ENCODE measurements at regions not wholly inside any gene's neighbourhood (a gene's known extent, or its start where the extent isn't known, plus 50 kb on each side); places are given as distances from the start of the nearest gene placed in this dataset. TPM values are rescaled to one million over a fixed set of nuclear protein-coding genes. Genes with fewer than 3 reads are reported as not detected.

Small RNA genes in the stretch of these regions (small RNA-seq; reads per million reads assigned to genes)
- gene RN7SKP19, result not detected
- not detected for gene RNA5SP50
- gene RNU4ATAC8P, result not detected
- not detected for gene RNU6-1246P
